A549 (cell line): ENCODE measurements at regions not wholly inside any gene's neighbourhood (a gene's known extent, or its start where the extent isn't known, plus 50 kb on each side); places are given as distances from the start of the nearest gene placed in this dataset.

Experiments
- ATAC-seq, 2 experiments: fragments of 200-7000 bp in 1 of 2; fragments of >200 bp in 1 of 2; cut with Nextera tagmentation in 1 of 2; cut with Tn5 transposase in 1 of 2; 3 replicates each; pipeline versions ENCODE4 v1.8.0 to v1.9.1; 2018 to 2020; ENCODE audit warnings: mild to moderate bottlenecking in 1 of 2, moderate library complexity in 1 of 2
- CTCF ChIA-PET: fragments of 300-600 bp; sonication (Branson Sonifier 250); formaldehyde crosslinking; extraction: SDS; loops from one replicate; lab custom pipeline; 2021; ENCODE audit warnings: antibody characterized with exemption, inconsistent platforms; lab: Yijun Ruan, JAX
- POLR2A ChIA-PET: fragments of 350-600 bp; formaldehyde crosslinking; extraction: SDS; loops from one replicate; lab custom pipeline; 2021; ENCODE audit warnings: antibody characterized with exemption, inconsistent platforms; lab: Yijun Ruan, JAX
- DNase-seq, 2 experiments: peaks; one replicate each; pipeline versions ENCODE4 v3.0.0 to v3.0.0-alpha.2; 2011 to 2016; ENCODE audit warnings: low read depth in 1 of 2, low spot score in 1 of 2
- FAIRE-seq: peaks from 2 replicates; lab custom pipeline; 2011; peaks lifted over from hg19 to GRCh38; lab: Jason Lieb, UNC
- H3K27ac ChIP-seq, 2 experiments: fragments of >200 bp; sonication (Bioruptor Twin); formaldehyde crosslinking; 3 replicates each; pipeline ENCODE4 v1.5.1; 2016 to 2017
- H3K4me1 ChIP-seq: fragments of >200 bp; sonication (Bioruptor Twin); formaldehyde crosslinking; 3 replicates; pipeline ENCODE4 v1.6.1; 2016
- H3K4me2 ChIP-seq: fragments of >200 bp; sonication (Bioruptor Twin); formaldehyde crosslinking; 3 replicates; pipeline ENCODE4 v1.6.1; 2016
- H3K4me3 ChIP-seq: fragments of >200 bp; sonication (Bioruptor Twin); formaldehyde crosslinking; 3 replicates; pipeline ENCODE4 v1.5.1; 2016
- H3K9me3 ChIP-seq: fragments of >200 bp; sonication (Bioruptor Twin); formaldehyde crosslinking; 3 replicates; pipeline ENCODE4 v1.6.1; 2016
- BCL3 ChIP-seq: fragments of >200 bp; sonication (Bioruptor Twin); formaldehyde crosslinking; IDR thresholded peaks from 3 replicates; pipeline ENCODE4 v1.6.1; 2016
- CEBPB ChIP-seq, 2 experiments: fragments of >200 bp in 1 of 2; sonication (Bioruptor Twin) in 1 of 2; formaldehyde crosslinking in 1 of 2; IDR thresholded peaks; 2 replicates each; pipeline ENCODE4 v1.6.1; 2012 to 2016
- CHD2 ChIP-seq: fragments of 150-350 bp; IDR thresholded peaks from 2 replicates; pipeline ENCODE4 v1.6.1; 2014; ENCODE audit warnings: low read length; ENCODE audit not compliant: partially characterized antibody
- CHD4 ChIP-seq: fragments of 200-600 bp; sonication (generic); IDR thresholded peaks from 2 replicates; pipeline ENCODE4 v1.6.1; 2016; ENCODE audit warnings: antibody characterized with exemption, mild to moderate bottlenecking, borderline replicate concordance
- CTCF ChIP-seq: fragments of >200 bp; sonication (Bioruptor Twin); formaldehyde crosslinking; IDR thresholded peaks from 3 replicates; pipeline ENCODE4 v1.5.1; 2016
- EHMT2 ChIP-seq: fragments of 200-600 bp; sonication (generic); IDR thresholded peaks from 2 replicates; pipeline ENCODE4 v1.6.1; 2016; ENCODE audit warnings: antibody characterized with exemption, low read depth, mild to moderate bottlenecking, moderate library complexity
- ESRRA ChIP-seq: fragments of 150-350 bp; IDR thresholded peaks from 2 replicates; pipeline ENCODE4 v1.6.1; 2014; ENCODE audit warnings: mild to moderate bottlenecking, low read length, borderline replicate concordance
- FOXS1 ChIP-seq: fragments of 250-450 bp; sonication (Bioruptor Pico); IDR thresholded peaks from 2 replicates; pipeline ENCODE4 v1.5.0; 2020; ENCODE audit warnings: mild to moderate bottlenecking, moderate library complexity
- GATA3 ChIP-seq: IDR thresholded peaks from 2 replicates; pipeline ENCODE4 v1.6.1; 2012; ENCODE audit warnings: borderline replicate concordance
- HEYL ChIP-seq: fragments of 250-450 bp; sonication (Bioruptor Pico); IDR thresholded peaks from 2 replicates; pipeline ENCODE4 v1.8.0; 2021; ENCODE audit warnings: mild to moderate bottlenecking, moderate library complexity
- KDM1A ChIP-seq: fragments of 200-600 bp; sonication (generic); IDR thresholded peaks from 2 replicates; pipeline ENCODE4 v1.6.1; 2016; ENCODE audit warnings: low read depth, mild to moderate bottlenecking
- KDM5A ChIP-seq: fragments of 200-600 bp; sonication (generic); IDR thresholded peaks from 2 replicates; pipeline ENCODE4 v1.6.1; 2016; ENCODE audit warnings: antibody characterized with exemption, mild to moderate bottlenecking
- MAFK ChIP-seq: fragments of 450-650 bp; IDR thresholded peaks from 2 replicates; pipeline ENCODE4 v1.6.1; 2014; ENCODE audit not compliant: partially characterized antibody
- MAX ChIP-seq: IDR thresholded peaks from 2 replicates; pipeline ENCODE4 v1.6.1; 2012
- MAZ ChIP-seq: fragments of 150-350 bp; IDR thresholded peaks from 2 replicates; pipeline ENCODE4 v1.6.1; 2014; ENCODE audit warnings: antibody characterized with exemption, low read depth, low read length, borderline replicate concordance
- MYC ChIP-seq: IDR thresholded peaks from 2 replicates; pipeline ENCODE4 v1.6.1; 2012; ENCODE audit warnings: mild to moderate bottlenecking, inconsistent platforms, low read length, improper control_type of control experiment, borderline replicate concordance
- NFE2L2 ChIP-seq: fragments of 150-350 bp; conservative IDR thresholded peaks from 2 replicates; pipeline ENCODE4 v1.6.1; 2014; ENCODE audit warnings: low read length
- NPAS2 ChIP-seq: fragments of 250-450 bp; sonication (Bioruptor Pico); IDR thresholded peaks from 2 replicates; pipeline ENCODE4 v1.8.0; 2022; ENCODE audit warnings: mild to moderate bottlenecking, moderate library complexity, borderline replicate concordance
- PBX3 ChIP-seq: IDR thresholded peaks from 2 replicates; pipeline ENCODE4 v1.6.1; 2012
- POLR2A ChIP-seq: IDR thresholded peaks from 2 replicates; pipeline ENCODE4 v1.6.1; 2012; ENCODE audit warnings: mild to moderate bottlenecking, low read length
- POLR2AphosphoS2 ChIP-seq: conservative IDR thresholded peaks from 2 replicates; pipeline ENCODE4 v1.6.1; 2012; ENCODE audit warnings: low read length, improper control_type of control experiment, inconsistent platforms
- RCOR1 ChIP-seq: fragments of 150-350 bp; IDR thresholded peaks from 2 replicates; pipeline ENCODE4 v1.6.1; 2014; ENCODE audit warnings: antibody characterized with exemption, low read length, low read depth
- RNF2 ChIP-seq: fragments of 200-600 bp; sonication (generic); IDR thresholded peaks from 2 replicates; pipeline ENCODE4 v1.6.1; 2016; ENCODE audit warnings: low read depth, mild to moderate bottlenecking, antibody characterized with exemption, moderate library complexity, borderline replicate concordance
- SMC3 ChIP-seq: fragments of >200 bp; sonication (Bioruptor Twin); formaldehyde crosslinking; IDR thresholded peaks from 3 replicates; pipeline ENCODE4 v1.6.1; 2018; ENCODE audit warnings: inconsistent platforms
- TFCP2L1 ChIP-seq: fragments of 250-450 bp; sonication (Bioruptor Pico); IDR thresholded peaks from 2 replicates; pipeline ENCODE4 v1.5.0; 2021; ENCODE audit warnings: mild to moderate bottlenecking
- TP53 ChIP-seq: fragments of 250-450 bp; sonication (Bioruptor Pico); IDR thresholded peaks from 2 replicates; pipeline ENCODE4 v1.5.0; 2021; ENCODE audit warnings: mild to moderate bottlenecking, moderate library complexity
- ZC3H11A ChIP-seq: fragments of 450-650 bp; IDR thresholded peaks from 2 replicates; pipeline ENCODE4 v1.6.1; 2014; ENCODE audit warnings: antibody characterized with exemption, mild to moderate bottlenecking
- ZFP36 ChIP-seq: fragments of 450-650 bp; IDR thresholded peaks from 2 replicates; pipeline ENCODE4 v1.6.1; 2014; ENCODE audit warnings: borderline replicate concordance; ENCODE audit not compliant: partially characterized antibody
- ZNF302 ChIP-seq: fragments of 250-450 bp; sonication (Bioruptor Pico); IDR thresholded peaks from 2 replicates; pipeline ENCODE4 v1.9.0; 2021; ENCODE audit warnings: inconsistent platforms, mild to moderate bottlenecking, moderate library complexity
- ZSCAN20 ChIP-seq: fragments of 250-450 bp; sonication (Bioruptor Pico); IDR thresholded peaks from 2 replicates; pipeline ENCODE4 v1.8.0; 2022; ENCODE audit warnings: mild to moderate bottlenecking, moderate library complexity
- WGBS: methylation state at CpG from one replicate; pipeline ENCODE4 v1.1.6; 2017; ENCODE audit errors: missing lambda C conversion rate; 5-methylcytosine and 5-hydroxymethylcytosine counted together

GRCh38 chr4:58465031-58465430 lies 1354.8 kb upstream of the IGFBP7 start:
- 20% methylated on average over 1 of the region's 13 CpGs for WGBS
- FAIRE-seq: no peak

GRCh38 chr4:58456727-58457384 lies 1346.7 kb upstream of the IGFBP7 start:
- POLR2A ChIA-PET: no interaction called here

More at GRCh38 chr4:58465031-58465430, 1354.8 kb upstream of the IGFBP7 start:
- H3K4me3 ChIP-seq: no peak overlapping the region
- TF ChIP-seq TFCP2L1 (CRISPR knock-in tag) (no peak), ZNF302 (CRISPR knock-in tag) (no peak), RCOR1 (no peak), KDM1A (no peak), PBX3 (no peak), MAX (no peak), CHD2 (no peak), HEYL (CRISPR knock-in tag) (no peak), SMC3 (no peak)
- TF ChIP-seq, all 56 proteins: peak for 0
- Histone ChIP-seq H3K9me3 (no peaks in the 10 kb centered on the region), H3K4me2 (no peak overlapping the region), H3K4me1 (no peaks in the 10 kb centered on the region), H3K27ac (no peak overlapping the region)
- POLR2A ChIA-PET: no interaction called here
- CTCF ChIA-PET: no interaction called here
- ATAC-seq: no peak
- DNase-seq: no peak

GRCh38 chr4:58453956-58454355 lies 1343.8 kb upstream of the IGFBP7 start:
- FAIRE-seq: no peak
- WGBS: 62% methylated on average over 5 of the region's 6 CpGs
- no peaks in the 10 kb centered on the region for H3K9me3 ChIP-seq
- H3K4me2 ChIP-seq: no peak overlapping the region
- no peak overlapping the region for H3K4me3 ChIP-seq
- no peaks in the 10 kb centered on the region for H3K4me1 ChIP-seq
- ChIA-PET POLR2A (no interaction called here), CTCF (no interaction called here)
- ATAC-seq: no peak
- DNase-seq: no peak
- TF ChIP-seq RNF2: no peak
- no peak for TF ChIP-seq EHMT2
- no peak for TF ChIP-seq POLR2A
- TF ChIP-seq POLR2AphosphoS2: no peak
- TF ChIP-seq GATA3: no peak
- TF ChIP-seq TFCP2L1 (CRISPR knock-in tag): no peak
- no peak for TF ChIP-seq MAZ
- TF ChIP-seq SMC3: no peak
- no peak for TF ChIP-seq MYC
- no peak for TF ChIP-seq ZFP36
- no peak for TF ChIP-seq FOXS1 (CRISPR knock-in tag)
- TF ChIP-seq CHD4: no peak
- no peak for TF ChIP-seq CHD2
- no peak for TF ChIP-seq ZSCAN20 (CRISPR knock-in tag)
- TF ChIP-seq BCL3: no peak
- no peak for TF ChIP-seq NPAS2 (CRISPR knock-in tag)
- no peak for TF ChIP-seq CEBPB (IDR thresholded peaks at IDR 0.05)
- TF ChIP-seq NFE2L2: no peak
- TF ChIP-seq ZC3H11A: no peak
- no peak for TF ChIP-seq MAFK
- H3K27ac ChIP-seq: no peak overlapping the region

More at GRCh38 chr4:58456727-58457384, 1346.7 kb upstream of the IGFBP7 start:
- H3K9me3 ChIP-seq: no peaks in the 10 kb centered on the region
- DNase-seq (no peak), ATAC-seq (no peak), FAIRE-seq (no peak)
- CTCF ChIA-PET: interaction anchor here (0.6 kb wide), 1 partner anchor 1030 kb away, joined by 3 read pairs; no protein-coding TSS in a partner anchor
- no peaks in the 10 kb centered on the region for H3K4me1 ChIP-seq
- H3K27ac ChIP-seq: no peak overlapping the region
- WGBS: 84% methylated on average over 12 of the region's 26 CpGs
- H3K4me2 ChIP-seq: no peak overlapping the region
- no peak overlapping the region for H3K4me3 ChIP-seq
- TF ChIP-seq ESRRA (no peak), CHD4 (no peak), KDM5A (no peak), TP53 (CRISPR knock-in tag) (no peak), CTCF (no peak), NPAS2 (CRISPR knock-in tag) (no peak), KDM1A (no peak)
